Gastrocnemius medialis (tissue), 4 donors: ENCODE measurements at regions not wholly inside any gene's neighbourhood (a gene's known extent, or its start where the extent isn't known, plus 50 kb on each side); places are given as distances from the start of the nearest gene placed in this dataset.

Experiments
- ATAC-seq, 2 donors: fragments of 150-250 bp; one replicate each; pipeline ENCODE4 v1.9.1; 2016
- DNase-seq, 2 donors: peaks; one replicate each; pipeline ENCODE4 v3.0.0-alpha.2; 2019
- H3K27ac ChIP-seq, 4 donors: fragments of 200-600 bp; sonication (generic); 1 replicate in 1 of 4; 2 replicates in 3 of 4; pipeline ENCODE4 v1.5.1; 2016 to 2018; ENCODE audit warnings: mild to moderate bottlenecking in 2 of 4, moderate library complexity in 1 of 4
- H3K27me3 ChIP-seq, 3 donors: fragments of 200-600 bp; sonication (generic) in 2 of 3; 1 replicate in 1 of 3; 2 replicates in 2 of 3; pipeline versions ENCODE4 v1.5.1 to v1.6.0; 2016 to 2019; ENCODE audit warnings: mild to moderate bottlenecking in 1 of 3, moderate library complexity in 1 of 3
- H3K36me3 ChIP-seq, 2 donors: fragments of 200-600 bp; sonication (generic) in 1 of 2; one replicate each; pipeline ENCODE4 v1.5.1; 2017 to 2018
- H3K4me1 ChIP-seq, 2 donors: fragments of 200-600 bp; sonication (generic) in 1 of 2; one replicate each; pipeline ENCODE4 v1.5.1; 2016 to 2017; ENCODE audit warnings: mild to moderate bottlenecking in 2 of 2
- H3K4me3 ChIP-seq, 4 donors: fragments of 200-600 bp; sonication (generic) in 3 of 4; 1 replicate in 1 of 4; 2 replicates in 3 of 4; pipeline ENCODE4 v1.5.1; 2016 to 2019; ENCODE audit warnings: mild to moderate bottlenecking in 2 of 4
- H3K9me3 ChIP-seq, 3 donors: fragments of 200-600 bp; sonication (generic) in 2 of 3; 1 replicate in 1 of 3; 2 replicates in 2 of 3; pipeline ENCODE4 v1.5.1; 2016 to 2019
- CTCF ChIP-seq, 5 experiments: fragments of 450-650 bp in 3 of 5; fragments of 200-600 bp in 2 of 5; sonication (generic) in 2 of 5; IDR thresholded peaks in 4 of 5; conservative IDR thresholded peaks in 1 of 5; 1 replicate in 4 of 5; 2 replicates in 1 of 5; pipeline ENCODE4 v1.5.1; 2016 to 2019; ENCODE audit warnings: antibody characterized with exemption in 5 of 5, mild to moderate bottlenecking in 3 of 5, moderate library complexity in 3 of 5
- POLR2A ChIP-seq, 2 donors: fragments of 450-650 bp; IDR thresholded peaks; one replicate each; pipeline ENCODE4 v1.6.1; 2017; ENCODE audit warnings: antibody characterized with exemption in 2 of 2, mild to moderate bottlenecking in 2 of 2, moderate library complexity in 2 of 2
- in situ Hi-C, 4 donors: fragments of 200-750 bp; cut with MboI; loops; one replicate each; pipeline versions ENCODE4 v1.15.0 to v1.8.0; 2017; ENCODE audit warnings: low sequenced_read_pairs in 4 of 4
- intact Hi-C: fragments of 100-400 bp; cut with DNase I; formaldehyde crosslinking; loops from one replicate; pipeline ENCODE4 v1.15.1; 2023; ENCODE audit warnings: low total_unique reads

GRCh38 chr13:105139380-105140285 is 1395.8 kb downstream of the EFNB2 start:
- Histone ChIP-seq H3K4me1 (no peaks in the 10 kb centered on the region), H3K9me3 (no peaks in the 10 kb centered on the region), H3K4me3 (peak overlapping the region in 3 of 4 donors; percentile 5 to 32 (median 30)), H3K36me3 (no peaks in the 10 kb centered on the region), H3K27ac (no peak overlapping the region), H3K27me3 (no peaks in the 10 kb centered on the region)
- intact Hi-C loops (no loop called here), in situ Hi-C loops (no loop called here)
- DNase-seq = peak in 1 of 2 donors; percentile 11
- TF ChIP-seq CTCF (IDR thresholded peaks at IDR 0.05 in 4 of 5, conservative IDR thresholded peaks at IDR 0.05 in 1 of 5) (no peak), POLR2A (IDR thresholded peaks at IDR 0.05) (no peak)
- no peak for ATAC-seq

GRCh38 chr13:105139048-105139379 is 1396.4 kb downstream of the EFNB2 start:
- Histone ChIP-seq H3K9me3 (no peaks in the 10 kb centered on the region), H3K27me3 (no peaks in the 10 kb centered on the region), H3K4me1 (no peaks in the 10 kb centered on the region), H3K36me3 (no peaks in the 10 kb centered on the region), H3K27ac (no peak overlapping the region), H3K4me3 (no peak overlapping the region)
- no peak for DNase-seq
- TF ChIP-seq CTCF (IDR thresholded peaks at IDR 0.05 in 4 of 5, conservative IDR thresholded peaks at IDR 0.05 in 1 of 5) (no peak), POLR2A (IDR thresholded peaks at IDR 0.05) (no peak)
- in situ Hi-C loops = no loop called here
- intact Hi-C loops = no loop called here
- ATAC-seq = no peak

- Histone ChIP-seq H3K27ac (no peak overlapping the region), H3K36me3 (no peaks in the 10 kb centered on the region), H3K27me3 (no peaks in the 10 kb centered on the region), H3K9me3 (no peaks in the 10 kb centered on the region), H3K4me1 (no peaks in the 10 kb centered on the region), H3K4me3 (no peak overlapping the region)
- DNase-seq (no peak), ATAC-seq (no peak)
- TF ChIP-seq POLR2A (IDR thresholded peaks at IDR 0.05) (no peak), CTCF (IDR thresholded peaks at IDR 0.05 in 4 of 5, conservative IDR thresholded peaks at IDR 0.05 in 1 of 5) (no peak)
- in situ Hi-C loops (no loop called here), intact Hi-C loops (no loop called here)
Observed at GRCh38 chr13:105135852-105136615, 1399.4 kb downstream of the EFNB2 start.

GRCh38 chr13:105127732-105128131 is 1407.7 kb downstream of the EFNB2 start:
- no peaks in the 10 kb centered on the region for H3K9me3 ChIP-seq
- no peak for ATAC-seq
- no peaks in the 10 kb centered on the region for H3K27me3 ChIP-seq
- no peak overlapping the region for H3K27ac ChIP-seq
- no peaks in the 10 kb centered on the region for H3K4me1 ChIP-seq
- DNase-seq = no peak
- no peak for TF ChIP-seq POLR2A (IDR thresholded peaks at IDR 0.05)
- no peak for TF ChIP-seq CTCF (IDR thresholded peaks at IDR 0.05 in 4 of 5, conservative IDR thresholded peaks at IDR 0.05 in 1 of 5)
- intact Hi-C loops = no loop called here
- in situ Hi-C loops = no loop called here
- H3K36me3 ChIP-seq = no peaks in the 10 kb centered on the region
- no peak overlapping the region for H3K4me3 ChIP-seq
